ENCODE measurements at regions not wholly inside any gene's neighbourhood (a gene's known extent, or its start where the extent isn't known, plus 50 kb on each side); places are given as distances from the start of the nearest gene placed in this dataset.
"Not testable (repeated sequence)": the region's sequence is repeated elsewhere in the genome, so short reads cannot be mapped to it uniquely, and the experiment has no call there.

GRCh38 chrX:102784550-102784949, 64.0 kb downstream of the GPRASP3 start:
- DNase-seq: no peak

- no peak for DNase-seq
Measured at GRCh38 chrX:102787283-102787682, 66.7 kb downstream of the GPRASP3 start.

GRCh38 chrX:102808336-102808735, 87.8 kb downstream of the GPRASP3 start:
- DNase-seq: no peak

GRCh38 chrX:102818269-102818668, 97.7 kb downstream of the GPRASP3 start:
- DNase-seq: not testable (repeated sequence)

GRCh38 chrX:102832661-102833060, 104.4 kb upstream of the RAB40AL start:
- DNase-seq: no peak

- no peak for DNase-seq
Measured at GRCh38 chrX:102833136-102833535, 103.9 kb upstream of the RAB40AL start.

- DNase-seq: no peak
Measured at GRCh38 chrX:102835504-102836146, 101.4 kb upstream of the RAB40AL start.

- DNase-seq: no peak
Measured at GRCh38 chrX:102837847-102838246, 99.2 kb upstream of the RAB40AL start.

GRCh38 chrX:102840871-102841705, 96.0 kb upstream of the RAB40AL start:
- no peak for DNase-seq

GRCh38 chrX:102841706-102842003, 95.4 kb upstream of the RAB40AL start:
- no peak for DNase-seq

GRCh38 chrX:102845020-102845419, 92.1 kb upstream of the RAB40AL start:
- DNase-seq: no peak

GRCh38 chrX:102846544-102847236, 90.4 kb upstream of the RAB40AL start:
- no peak for DNase-seq

GRCh38 chrX:102847362-102847761, 89.7 kb upstream of the RAB40AL start:
- no peak for DNase-seq

GRCh38 chrX:102849396-102849795, 87.7 kb upstream of the RAB40AL start:
- DNase-seq: no peak

GRCh38 chrX:102858826-102859549, 78.1 kb upstream of the RAB40AL start:
- not testable (repeated sequence) for DNase-seq

GRCh38 chrX:102859550-102859871, 77.6 kb upstream of the RAB40AL start:
- DNase-seq: no peak

- no peak for DNase-seq
Measured at GRCh38 chrX:102860235-102860634, 76.8 kb upstream of the RAB40AL start.

- DNase-seq: peak; percentile 83
Measured at GRCh38 chrX:102863735-102864134, 73.3 kb upstream of the RAB40AL start.

GRCh38 chrX:102866981-102867656, 70.0 kb upstream of the RAB40AL start:
- no peak for DNase-seq

- DNase-seq: no peak
Measured at GRCh38 chrX:102883491-102883890, 53.6 kb upstream of the RAB40AL start.

All from right hindlimb (tissue), 1 donor.